Heart right ventricle (tissue), 16 donors: ENCODE measurements at regions not wholly inside any gene's neighbourhood (a gene's known extent, or its start where the extent isn't known, plus 50 kb on each side); places are given as distances from the start of the nearest gene placed in this dataset.

Experiments used
- ATAC-seq, 8 donors: fragments of 200-7000 bp; cut with Tn5 transposase; one replicate each; pipeline ENCODE4 v1.9.1; 2020; ENCODE audit warnings: mild to moderate bottlenecking in 8 of 8, moderate library complexity in 8 of 8, moderate number of reproducible peaks in 1 of 8
- DNase-seq, 2 donors: peaks; one replicate each; pipeline ENCODE4 v3.0.0-alpha.2; 2020
- H3K27ac ChIP-seq, 10 donors: fragments of 200-600 bp; sonication (generic) in 2 of 10; one replicate each; pipeline versions ENCODE4 v1.5.0 to v1.8.0; 2020 to 2022; ENCODE audit warnings: mild to moderate bottlenecking in 3 of 10
- H3K27me3 ChIP-seq, 7 donors: fragments of 200-600 bp; one replicate each; pipeline ENCODE4 v1.8.0; 2021 to 2022; ENCODE audit warnings: mild to moderate bottlenecking in 2 of 7
- H3K36me3 ChIP-seq, 9 donors: fragments of 200-600 bp; sonication (generic) in 1 of 9; one replicate each; pipeline versions ENCODE4 v1.5.0 to v1.8.0; 2020 to 2022; ENCODE audit warnings: mild to moderate bottlenecking in 2 of 9
- H3K4me1 ChIP-seq, 9 donors: fragments of 200-600 bp; sonication (generic) in 1 of 9; one replicate each; pipeline versions ENCODE4 v1.5.0 to v1.8.0; 2020 to 2022; ENCODE audit warnings: mild to moderate bottlenecking in 4 of 9
- H3K4me3 ChIP-seq, 10 donors: fragments of 200-600 bp; sonication (generic) in 2 of 10; one replicate each; pipeline versions ENCODE4 v1.5.0 to v1.8.0; 2020 to 2022; ENCODE audit warnings: mild to moderate bottlenecking in 7 of 10, moderate library complexity in 2 of 10
- H3K9me3 ChIP-seq, 11 donors: fragments of 200-600 bp in 10 of 11; sonication (generic) in 2 of 11; one replicate each; pipeline versions ENCODE4 v1.5.0 to v1.8.0; 2013 to 2022; ENCODE audit warnings: mild to moderate bottlenecking in 2 of 11, control low read depth in 1 of 11, moderate library complexity in 1 of 11
- WGBS, 2 donors: extraction: QIAGEN DNeasy Blood & Tissue Kit; methylation state at CpG; one replicate each; pipeline ENCODE4 v1.1.7; 2013; ENCODE audit warnings: inconsistent platforms in 1 of 2; 5-methylcytosine and 5-hydroxymethylcytosine counted together
- intact Hi-C, 10 donors: fragments of 100-400 bp; cut with DNase I; formaldehyde crosslinking; loops; one replicate each; pipeline versions ENCODE4 v1.11.1 to v1.14.2; 2022
- TF ChIP-seq, protein P1 (sequence below), 9 donors: fragments of 200-600 bp; sonication (generic) in 2 of 9; IDR thresholded peaks; one replicate each; pipeline versions ENCODE4 v1.5.0 to v1.8.0; 2021 to 2022; ENCODE audit warnings: antibody characterized with exemption in 9 of 9, mild to moderate bottlenecking in 5 of 9, moderate library complexity in 1 of 9
- donor health status: Arrhythmogenic right ventricular cardiomyopathy.
- donor health status: ischemic (EF 13 %, LVEDD 7.1; RV severe dilation, severe dysfunction).
- donor health status: healthy with polysubstance abuse.
- donor health status: DM: no; HTN: yes; CAD: no.
- donor health status: DM: no; HTN: no; CAD: no.
- donor health status: ischemic (EF 25% LVEDD 6.9; RV normal size, moderate dysfunction).
- donor health status: ischemic (EF 25% LVEDD 5.7; RV mildly dilated, moderate dysfunction).
- donor health status: healthy.
- donor health status: DM: yes; HTN: yes; CAD: no.
- donor health status: Ischemic cardiomyopathy.
- donor health status: ischemic (EF 35%, LVEDD 5.7; RV mildly dilated, moderate dysfunction).
- donor health status: nonischemic (EF 11% LVEDD 7.7; RV severe dilation, severe dysfunction).
- donor health status: DM: yes; HTN: yes; CAD: no.
- donor health status: PGD.
- donor health status: ischemic (EF 29% LVEDD 5.4; RV normal size, mild dysfunction).
- donor health status: nonischemic (EF 23%, LVEDD 6.1; RV moderate dilation, normal function).

DNA sequence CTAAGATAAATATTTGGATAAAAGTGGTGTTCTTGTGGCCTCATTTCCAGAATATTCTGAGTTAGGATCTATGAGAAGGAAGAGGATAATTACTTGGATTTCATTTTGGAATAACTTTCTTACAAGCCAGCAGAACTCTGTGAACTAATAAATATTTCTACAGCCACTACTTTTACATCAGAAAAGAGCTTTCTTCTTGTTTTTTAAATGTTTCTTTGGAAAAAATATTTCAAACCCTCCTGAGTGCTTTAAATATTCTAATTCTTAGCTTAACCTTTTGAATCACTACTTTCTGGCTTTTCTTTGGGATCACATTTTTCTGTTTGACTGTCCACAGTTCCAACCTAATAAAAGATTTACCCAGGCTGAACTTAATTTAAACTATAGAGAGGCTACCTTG is 279.2 kb upstream of the PHYHIPL start:
- no peaks in the 10 kb centered on the region for H3K36me3 ChIP-seq
- TF ChIP-seq, protein P1, sequence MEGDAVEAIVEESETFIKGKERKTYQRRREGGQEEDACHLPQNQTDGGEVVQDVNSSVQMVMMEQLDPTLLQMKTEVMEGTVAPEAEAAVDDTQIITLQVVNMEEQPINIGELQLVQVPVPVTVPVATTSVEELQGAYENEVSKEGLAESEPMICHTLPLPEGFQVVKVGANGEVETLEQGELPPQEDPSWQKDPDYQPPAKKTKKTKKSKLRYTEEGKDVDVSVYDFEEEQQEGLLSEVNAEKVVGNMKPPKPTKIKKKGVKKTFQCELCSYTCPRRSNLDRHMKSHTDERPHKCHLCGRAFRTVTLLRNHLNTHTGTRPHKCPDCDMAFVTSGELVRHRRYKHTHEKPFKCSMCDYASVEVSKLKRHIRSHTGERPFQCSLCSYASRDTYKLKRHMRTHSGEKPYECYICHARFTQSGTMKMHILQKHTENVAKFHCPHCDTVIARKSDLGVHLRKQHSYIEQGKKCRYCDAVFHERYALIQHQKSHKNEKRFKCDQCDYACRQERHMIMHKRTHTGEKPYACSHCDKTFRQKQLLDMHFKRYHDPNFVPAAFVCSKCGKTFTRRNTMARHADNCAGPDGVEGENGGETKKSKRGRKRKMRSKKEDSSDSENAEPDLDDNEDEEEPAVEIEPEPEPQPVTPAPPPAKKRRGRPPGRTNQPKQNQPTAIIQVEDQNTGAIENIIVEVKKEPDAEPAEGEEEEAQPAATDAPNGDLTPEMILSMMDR (IDR thresholded peaks at IDR 0.05): no peak
- intact Hi-C loops: no loop called here
- H3K9me3 ChIP-seq: peaks cover 0 to 7% (median 0%) of the 10 kb centered on the region in 11 donors
- DNase-seq (no peak), ATAC-seq (no peak)
- peak overlapping the region in 3 of 10 donors; percentile 6 to 41 (median 25) for H3K27ac ChIP-seq
- no peaks in the 10 kb centered on the region for H3K27me3 ChIP-seq
- H3K4me3 ChIP-seq: no peak overlapping the region
- peaks cover 0 to 15% (median 0%) of the 10 kb centered on the region in 9 donors for H3K4me1 ChIP-seq

DNA sequence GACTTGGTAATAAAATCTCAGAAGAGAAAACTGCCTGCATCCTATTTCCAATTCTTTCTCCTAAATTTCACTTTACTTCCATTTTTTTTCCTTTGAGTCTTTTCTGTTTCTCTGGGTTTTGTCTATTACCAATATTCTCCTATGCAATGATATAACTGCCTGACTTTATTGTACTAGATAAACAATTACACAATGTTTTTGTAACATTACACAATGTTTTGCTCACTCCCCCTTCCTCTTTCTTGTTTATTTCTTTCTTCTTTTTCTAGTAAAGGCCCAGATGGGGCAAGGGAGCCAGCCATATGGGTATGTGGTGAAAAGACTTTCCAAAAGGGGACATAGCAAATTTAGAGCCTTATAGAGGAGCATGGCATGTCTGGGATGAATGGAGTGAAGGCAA is 278.7 kb upstream of the PHYHIPL start:
- H3K9me3 ChIP-seq: peaks cover 0 to 8% (median 0%) of the 10 kb centered on the region in 11 donors
- H3K27me3 ChIP-seq: no peaks in the 10 kb centered on the region
- no peak overlapping the region for H3K4me3 ChIP-seq
- H3K36me3 ChIP-seq: no peaks in the 10 kb centered on the region
- peaks cover 0 to 15% (median 0%) of the 10 kb centered on the region in 9 donors for H3K4me1 ChIP-seq
- H3K27ac ChIP-seq: peak overlapping the region in 2 of 10 donors; percentile 6 to 25
- no peak for DNase-seq
- no peak for ATAC-seq
- intact Hi-C loops: no loop called here
- TF ChIP-seq, protein P1 (IDR thresholded peaks at IDR 0.05): no peak

DNA sequence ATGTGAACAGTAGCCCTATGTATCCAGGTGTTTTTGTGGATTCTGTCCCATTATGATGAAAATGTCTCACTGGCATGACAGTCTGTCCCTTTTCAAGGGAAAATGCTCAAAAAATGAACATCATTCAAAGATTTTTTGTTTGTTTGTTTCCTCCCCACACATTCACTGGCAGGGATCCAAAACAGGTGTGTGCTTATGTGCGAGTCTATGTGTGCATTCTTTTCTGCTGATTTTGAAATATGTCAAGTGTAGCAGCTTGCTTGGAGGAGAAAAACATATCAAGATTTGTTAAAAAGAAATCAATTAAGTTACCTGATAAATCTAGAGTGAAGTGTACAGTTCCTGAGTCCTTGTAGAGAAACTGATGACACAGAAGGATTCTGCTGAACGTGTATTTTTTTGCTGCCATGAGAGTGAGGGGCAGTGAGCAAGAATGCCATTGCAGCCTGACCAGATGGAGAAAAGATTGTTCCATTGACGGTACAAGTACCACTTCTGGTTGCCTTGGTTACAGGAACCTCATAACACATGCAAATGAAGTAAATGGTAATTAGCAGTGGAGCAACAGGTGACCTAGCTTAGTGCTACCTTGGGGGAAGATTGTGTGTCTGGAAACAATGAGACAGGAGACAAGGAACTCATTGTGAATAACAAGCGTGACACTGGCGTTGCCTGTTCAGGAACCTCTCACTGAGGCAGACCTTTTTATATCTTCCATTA is 277.4 kb upstream of the PHYHIPL start:
- DNase-seq (no peak), ATAC-seq (no peak)
- H3K27ac ChIP-seq: no peak overlapping the region
- no peaks in the 10 kb centered on the region for H3K27me3 ChIP-seq
- TF ChIP-seq, protein P1 (IDR thresholded peaks at IDR 0.05): no peak
- H3K4me3 ChIP-seq: no peak overlapping the region
- H3K36me3 ChIP-seq: no peaks in the 10 kb centered on the region
- WGBS, 2 donors: 84 to 90% methylated on average over 5 of the region's 5 CpGs
- peaks cover 0 to 12% (median 0%) of the 10 kb centered on the region in 11 donors for H3K9me3 ChIP-seq
- H3K4me1 ChIP-seq: peaks cover 0 to 15% (median 0%) of the 10 kb centered on the region in 9 donors
- intact Hi-C loops: no loop called here

DNA sequence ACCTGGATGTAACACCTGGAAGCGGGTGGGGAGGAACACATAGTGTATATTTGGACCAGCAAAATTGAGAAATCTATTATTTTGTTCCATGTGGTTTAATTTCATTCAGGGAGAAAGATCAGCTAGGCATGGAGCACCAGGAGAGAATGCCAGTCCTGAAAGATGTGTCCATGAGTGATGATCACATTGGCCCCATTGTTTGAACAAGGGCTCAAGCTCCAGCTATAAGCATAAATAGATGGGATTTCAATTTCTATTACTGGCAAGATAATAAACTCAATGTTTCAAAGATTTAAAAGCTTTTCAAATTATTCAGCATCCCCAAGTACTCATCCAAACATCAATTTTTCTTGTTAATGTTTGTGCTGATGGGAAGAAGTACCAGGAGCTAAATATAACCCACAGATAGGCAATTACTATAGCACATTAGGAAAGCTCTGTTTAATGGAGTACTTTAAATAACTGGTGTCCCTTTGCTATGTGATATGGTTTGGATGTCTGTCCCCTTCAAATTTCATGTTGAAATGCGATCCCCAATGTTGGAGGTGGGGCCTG is 275.3 kb upstream of the PHYHIPL start:
- peaks cover 0 to 3% (median 0%) of the 10 kb centered on the region in 7 donors for H3K27me3 ChIP-seq
- DNase-seq (no peak), ATAC-seq (no peak)
- no peak overlapping the region for H3K27ac ChIP-seq
- intact Hi-C loops: no loop called here
- 70 to 76% methylated on average over 2 of the region's 2 CpGs for WGBS, 2 donors
- TF ChIP-seq, protein P1 (IDR thresholded peaks at IDR 0.05): no peak
- peaks cover 0 to 12% (median 0%) of the 10 kb centered on the region in 11 donors for H3K9me3 ChIP-seq
- H3K4me1 ChIP-seq: peaks cover 0 to 4% (median 0%) of the 10 kb centered on the region in 9 donors
- H3K4me3 ChIP-seq: no peak overlapping the region
- no peaks in the 10 kb centered on the region for H3K36me3 ChIP-seq
